NCI-H2107 treated with DMSO at 0.1 percent for 48 hours (cell line): ENCODE measurements at regions not wholly inside any gene's neighbourhood (a gene's known extent, or its start where the extent isn't known, plus 50 kb on each side); places are given as distances from the start of the nearest gene placed in this dataset.

Experiments
- DNase-seq: peaks from one replicate; lab custom pipeline; 2025; ENCODE audit not compliant: unreplicated experiment; lab: John Stamatoyannopoulos, UW

DNA sequence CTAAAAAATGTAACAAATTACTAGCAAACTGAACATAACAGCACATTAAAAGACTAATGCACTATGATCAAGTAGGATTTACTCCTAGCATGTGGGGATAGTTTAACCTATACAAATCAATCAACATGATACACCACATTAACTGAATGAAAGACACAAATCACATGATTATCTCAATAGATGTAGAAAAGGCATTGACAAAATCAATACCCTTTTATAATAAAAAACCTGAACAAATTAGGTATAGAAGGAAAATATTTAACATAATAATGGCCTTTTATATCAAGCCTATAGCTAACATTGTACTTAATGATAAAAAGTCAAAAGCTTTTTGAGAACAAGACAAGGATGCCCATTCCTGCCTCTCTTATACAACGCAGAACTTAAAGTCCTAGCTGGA, 540.0 kb downstream of the RERGL start:
- no peak for DNase-seq

DNA sequence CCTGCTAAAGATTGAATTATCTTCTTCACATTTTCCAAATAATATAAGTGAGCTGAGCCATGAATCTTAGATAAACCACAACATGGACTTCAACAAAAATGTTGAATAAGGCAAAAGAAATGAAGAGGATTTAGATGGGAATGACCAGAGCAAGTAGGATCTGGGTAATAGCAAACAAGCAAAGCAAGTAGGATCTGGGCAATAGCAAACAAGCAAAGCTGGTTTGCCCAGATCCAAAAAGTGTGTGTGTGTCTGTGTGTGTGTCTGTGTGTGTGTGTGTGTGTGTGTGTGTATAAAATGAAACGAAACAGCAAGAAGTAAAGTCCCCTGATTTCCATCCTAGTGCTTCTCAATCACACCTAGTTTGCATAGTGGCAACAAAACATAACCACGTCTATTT, 549.1 kb downstream of the RERGL start:
- no peak for DNase-seq

DNA sequence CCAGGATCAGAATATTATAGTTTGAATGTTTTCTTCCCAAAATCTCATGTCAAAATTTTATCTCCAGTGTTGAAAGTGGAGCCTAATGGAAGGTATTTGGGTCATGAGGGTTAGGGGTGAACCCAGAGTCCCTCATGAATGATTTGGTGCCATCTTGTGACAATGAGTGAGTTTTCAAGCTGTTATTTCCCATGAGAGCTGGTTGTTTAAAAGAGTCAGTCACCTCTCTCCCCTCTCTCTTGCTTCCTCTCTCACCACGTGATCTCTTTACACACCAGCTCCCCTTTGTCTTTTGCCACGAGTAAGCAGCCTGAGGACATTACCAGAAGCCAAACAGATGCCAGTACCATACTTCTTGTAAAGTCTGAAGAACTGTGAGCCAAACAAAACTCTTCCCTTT, 561.6 kb downstream of the RERGL start:
- DNase-seq: no peak

DNA sequence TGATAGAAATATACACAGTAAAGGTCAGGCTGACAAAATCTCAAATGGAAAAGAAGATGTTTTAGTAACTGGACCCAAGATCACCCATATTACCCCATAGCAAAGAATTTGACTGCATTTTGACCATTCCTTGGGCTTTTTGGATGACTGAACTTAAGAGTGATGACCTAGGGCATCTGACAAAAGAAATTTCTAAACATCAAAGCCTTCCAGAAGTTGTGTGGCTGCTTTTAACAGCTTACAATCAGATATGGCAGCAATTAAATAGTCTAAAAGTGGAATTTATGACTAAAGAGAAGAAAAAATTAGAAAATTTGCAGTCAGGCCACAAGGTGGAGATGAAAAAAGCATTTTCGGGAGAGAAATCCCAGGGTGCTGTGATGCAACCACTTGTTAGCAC, 563.0 kb downstream of the RERGL start:
- no peak for DNase-seq

DNA sequence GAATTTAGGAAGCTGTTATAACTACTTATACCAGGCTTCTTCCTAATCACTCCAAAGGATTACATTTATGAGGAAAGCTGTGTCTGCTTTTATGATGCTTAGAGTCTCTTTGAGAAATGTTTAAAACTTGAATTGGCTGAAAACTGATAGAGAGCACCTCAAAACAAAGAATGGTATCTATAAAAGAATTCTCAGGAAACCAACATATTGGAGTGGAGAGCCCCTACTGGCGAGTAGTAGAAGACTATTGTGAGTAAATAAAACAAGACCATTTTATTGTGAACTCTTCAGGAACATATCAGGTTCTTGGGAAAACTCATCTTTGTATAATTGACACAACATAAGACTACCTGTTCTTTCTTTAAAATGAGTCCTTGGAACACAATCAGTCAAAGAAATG, 578.6 kb downstream of the RERGL start:
- DNase-seq: no peak

DNA sequence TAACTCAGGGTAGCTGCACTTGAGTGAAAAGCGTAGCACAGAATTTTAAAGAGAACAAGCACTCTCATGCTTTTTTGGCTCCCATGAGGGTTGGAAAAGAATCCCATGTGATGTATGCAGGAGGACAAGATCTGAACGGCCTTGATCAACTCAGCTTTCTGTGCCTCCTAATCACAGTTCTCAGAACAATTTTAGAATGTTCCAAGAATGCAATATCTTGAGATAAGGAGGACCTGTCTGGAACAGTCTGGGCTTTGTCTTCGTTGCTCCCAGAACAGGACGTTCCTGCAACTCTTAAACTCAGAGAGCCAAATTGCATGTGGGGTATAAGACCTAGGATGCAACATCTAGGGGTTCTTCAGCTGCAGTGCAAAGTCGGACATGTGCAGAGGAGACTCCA, 582.7 kb downstream of the RERGL start:
- DNase-seq: no peak

DNA sequence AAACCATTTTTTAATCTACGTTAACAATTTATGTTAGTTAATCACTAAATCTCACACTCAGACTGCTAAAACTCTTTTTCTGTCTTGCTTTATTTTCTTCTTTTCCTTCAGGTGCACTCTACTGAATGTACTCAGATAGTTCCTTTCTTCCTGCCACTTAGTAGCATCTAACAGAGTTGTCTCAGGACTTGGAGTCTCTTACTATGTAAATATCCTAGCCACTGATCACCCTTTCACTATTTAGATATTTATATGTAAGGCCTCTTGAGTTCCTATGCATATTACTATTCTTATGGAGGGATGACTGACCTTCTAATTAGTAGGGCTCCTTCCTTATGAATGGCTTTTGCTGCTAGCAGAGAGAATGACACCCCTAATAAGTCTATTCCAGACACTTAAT, 586.3 kb downstream of the RERGL start:
- no peak for DNase-seq

DNA sequence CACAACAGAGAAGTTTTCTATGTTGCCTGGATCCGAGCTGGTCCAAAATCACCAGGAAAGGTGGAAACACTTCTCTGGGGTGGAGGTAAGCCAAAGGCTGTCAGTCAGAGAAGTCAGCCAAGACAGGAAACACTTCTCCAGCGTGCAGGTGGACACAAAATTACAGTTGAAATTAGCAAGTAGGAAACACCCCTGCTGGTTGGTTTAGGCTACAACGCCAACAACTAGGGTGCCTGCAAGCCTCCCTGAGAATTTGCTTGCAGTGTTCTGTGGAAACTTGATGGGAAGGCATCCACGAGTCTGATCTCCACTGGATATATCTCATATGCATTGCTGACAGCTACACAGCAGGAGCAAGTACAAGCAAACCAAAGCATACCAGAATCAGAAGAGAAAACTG, 600.5 kb downstream of the RERGL start:
- no peak for DNase-seq

DNA sequence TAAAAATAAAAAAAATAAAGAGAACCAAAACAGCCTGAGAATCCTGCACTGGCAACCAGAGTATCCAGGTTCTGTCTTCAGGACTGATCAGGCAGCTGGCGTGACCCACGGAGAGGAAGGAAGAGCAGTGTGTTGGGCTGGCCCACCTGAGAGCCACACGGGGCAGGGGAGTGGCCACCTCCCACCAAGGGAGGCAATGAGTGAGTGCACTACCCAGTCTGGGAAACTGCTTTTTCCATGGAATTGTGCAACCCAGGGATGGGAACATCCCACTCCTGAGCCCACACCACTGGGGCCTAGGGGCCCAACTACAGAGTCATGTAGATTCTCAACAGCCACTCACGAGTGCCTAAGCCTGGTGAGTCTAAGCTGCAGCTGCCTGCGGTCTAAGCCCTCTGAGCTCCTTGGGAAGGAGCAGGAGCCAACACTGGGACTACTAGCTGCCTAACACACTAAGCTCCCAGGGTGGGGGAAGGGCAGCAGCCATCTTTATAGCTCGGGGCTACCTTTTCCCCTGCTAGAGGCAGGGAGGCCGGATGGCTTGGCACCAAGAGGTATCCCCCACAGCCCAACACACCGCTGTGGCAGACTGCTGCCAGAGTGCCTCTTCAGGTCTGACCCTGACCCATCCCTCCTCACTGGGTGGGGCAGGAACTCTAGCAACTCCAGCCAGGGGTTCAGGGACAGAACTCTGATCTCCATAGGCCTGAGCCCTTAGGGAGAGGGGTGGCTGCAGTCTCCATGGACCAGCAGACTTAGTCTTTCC, 610.9 kb downstream of the RERGL start:
- no peak for DNase-seq

DNA sequence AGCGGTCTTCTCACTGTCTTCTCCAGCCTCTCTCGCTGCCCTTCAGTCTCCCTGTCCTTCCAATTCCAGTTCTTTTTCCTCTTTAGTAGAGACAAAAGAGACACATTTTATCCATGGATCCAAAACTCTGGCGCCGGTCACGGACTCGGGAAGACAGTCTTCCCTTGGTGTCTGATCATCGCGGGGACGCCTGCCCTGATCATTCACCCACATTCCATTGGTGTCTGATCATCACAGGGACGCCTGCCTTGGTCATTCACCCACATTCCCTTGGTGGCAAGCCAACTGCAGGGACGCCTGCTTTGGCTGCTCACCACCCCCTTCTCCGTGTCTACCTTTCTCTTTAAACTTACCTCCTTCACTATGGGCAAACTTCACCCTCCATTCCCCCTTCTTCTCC, 619.5 kb downstream of the RERGL start:
- DNase-seq: no peak

DNA sequence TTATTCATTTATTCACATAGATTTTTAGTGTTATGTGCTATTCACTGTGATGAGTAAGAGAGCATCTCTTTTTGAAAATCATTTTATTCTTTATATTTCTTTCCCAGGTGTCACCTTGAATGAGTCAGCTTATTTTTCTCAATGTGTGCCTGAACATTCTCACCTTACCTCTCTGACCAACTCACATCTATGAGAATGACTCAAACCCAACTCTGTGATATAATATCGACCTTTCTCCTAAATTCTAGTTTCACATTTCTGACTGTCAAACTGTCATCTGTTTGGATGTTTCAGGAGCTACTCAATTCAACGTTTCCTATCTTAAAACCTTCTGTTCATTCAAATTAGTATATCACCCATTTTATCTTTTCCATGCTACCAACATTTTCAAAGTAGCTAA, 630.8 kb downstream of the RERGL start:
- no peak for DNase-seq

DNA sequence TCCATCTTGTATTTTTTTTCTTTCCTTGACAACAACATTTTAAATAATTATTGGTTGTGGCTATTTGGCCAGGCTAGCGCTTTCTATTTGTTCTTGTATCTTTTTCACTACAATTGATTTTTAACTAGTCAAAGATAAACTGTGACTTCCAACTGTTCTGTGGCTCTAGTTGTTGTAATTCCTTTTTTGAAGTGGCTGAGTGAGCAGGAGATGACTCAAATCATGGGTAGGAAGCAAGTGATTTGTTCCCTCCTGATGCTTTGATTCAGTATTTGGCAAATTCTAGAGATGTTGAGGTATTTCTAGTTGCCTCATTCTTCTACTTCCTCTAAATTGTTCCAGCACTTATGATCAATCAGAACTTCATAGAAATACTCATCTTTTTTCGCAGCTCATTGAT, 633.5 kb downstream of the RERGL start:
- no peak for DNase-seq

DNA sequence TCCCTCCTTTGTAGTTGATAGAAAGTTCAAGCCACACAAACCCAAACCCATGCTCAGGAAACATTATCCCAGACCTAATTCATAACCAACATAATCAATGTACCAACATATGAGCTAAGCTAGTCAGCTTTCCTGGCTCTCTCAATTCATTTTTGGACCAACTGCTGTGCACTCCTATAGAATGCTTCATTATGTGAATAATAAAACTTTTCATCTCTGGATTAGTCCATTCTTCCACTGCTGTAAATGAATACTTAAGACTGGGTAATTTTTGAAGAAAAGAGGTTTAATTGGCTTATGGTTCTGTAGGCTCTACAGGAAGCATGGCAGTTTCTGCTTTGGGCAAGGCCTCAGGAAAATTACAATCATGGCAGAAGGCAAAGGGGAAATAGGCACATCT, 651.9 kb downstream of the RERGL start:
- DNase-seq: no peak

DNA sequence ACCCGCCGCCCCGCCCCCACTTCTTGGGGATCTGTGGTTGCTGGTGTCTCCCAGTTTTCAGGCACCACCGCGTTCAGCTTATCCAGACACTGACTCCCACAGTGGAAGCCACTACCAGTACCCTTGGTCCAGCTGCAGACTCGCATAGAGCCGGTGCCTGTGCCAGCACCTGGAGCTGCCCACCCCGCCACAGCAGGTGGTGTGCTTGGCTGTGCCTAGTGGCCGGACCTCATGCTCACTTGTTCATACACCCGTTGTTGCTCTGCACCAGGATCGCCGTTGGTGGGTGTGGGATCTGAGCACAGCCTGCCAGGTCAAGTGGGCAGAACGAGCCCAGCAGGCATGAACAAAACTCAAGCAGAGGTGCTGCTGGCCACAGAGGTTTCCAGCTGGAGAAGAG, 673.2 kb downstream of the RERGL start:
- DNase-seq: no peak

DNA sequence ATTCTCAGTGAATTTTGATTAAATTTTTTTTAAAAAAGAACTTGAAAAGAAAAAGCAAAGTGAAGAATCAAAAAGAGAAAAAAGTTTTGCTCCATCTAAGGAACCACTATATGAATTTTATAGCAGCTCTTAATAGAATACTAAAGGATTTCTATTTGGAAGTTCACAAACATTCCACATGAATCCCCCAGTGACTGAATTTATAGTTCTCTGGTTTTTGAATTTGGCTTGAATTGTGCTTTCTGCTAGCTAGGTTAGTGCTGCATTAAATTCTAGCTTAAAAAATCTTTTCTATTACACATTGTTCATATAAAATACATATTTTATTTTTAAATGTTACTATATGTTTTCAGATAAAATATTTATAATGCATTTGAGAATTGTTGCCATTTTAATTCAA, 675.4 kb downstream of the RERGL start:
- no peak for DNase-seq

DNA sequence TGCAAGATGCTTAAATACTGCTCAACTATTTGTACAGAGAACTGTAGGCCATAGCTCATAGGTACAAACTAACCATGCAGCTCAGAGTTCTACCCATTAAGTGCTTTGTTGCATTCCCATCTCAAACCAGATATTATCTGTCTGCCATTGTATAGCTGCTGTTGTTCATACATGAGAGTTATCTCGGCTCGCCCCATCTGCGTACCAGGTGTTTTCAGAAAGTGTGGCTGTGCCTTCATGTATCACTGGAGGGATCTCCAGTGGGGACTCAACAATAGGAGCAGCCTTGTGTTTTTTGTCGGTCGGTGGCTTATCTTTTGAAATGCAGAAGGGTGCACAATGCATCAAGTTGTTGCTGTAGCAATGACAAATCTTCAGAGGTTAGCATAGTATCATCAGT, 678.3 kb downstream of the RERGL start:
- DNase-seq: no peak

DNA sequence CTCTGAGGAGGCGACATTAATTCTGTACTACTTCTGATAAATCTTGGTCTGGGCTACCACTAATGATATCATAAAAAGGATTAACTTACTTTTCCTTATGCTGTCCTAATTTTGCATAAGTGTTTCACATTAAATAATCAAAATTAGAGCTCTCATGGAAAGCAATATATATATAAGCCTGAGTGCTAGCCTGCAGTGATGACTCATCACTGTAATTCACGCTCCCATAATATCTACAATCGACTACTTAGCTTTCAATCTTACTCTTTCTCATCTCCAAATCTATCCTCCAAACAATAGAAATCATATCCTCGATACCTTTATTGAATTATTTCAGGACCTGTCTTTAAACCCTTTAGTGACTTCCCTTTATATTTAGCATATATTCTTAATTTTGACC, 701.3 kb downstream of the RERGL start:
- no peak for DNase-seq

DNA sequence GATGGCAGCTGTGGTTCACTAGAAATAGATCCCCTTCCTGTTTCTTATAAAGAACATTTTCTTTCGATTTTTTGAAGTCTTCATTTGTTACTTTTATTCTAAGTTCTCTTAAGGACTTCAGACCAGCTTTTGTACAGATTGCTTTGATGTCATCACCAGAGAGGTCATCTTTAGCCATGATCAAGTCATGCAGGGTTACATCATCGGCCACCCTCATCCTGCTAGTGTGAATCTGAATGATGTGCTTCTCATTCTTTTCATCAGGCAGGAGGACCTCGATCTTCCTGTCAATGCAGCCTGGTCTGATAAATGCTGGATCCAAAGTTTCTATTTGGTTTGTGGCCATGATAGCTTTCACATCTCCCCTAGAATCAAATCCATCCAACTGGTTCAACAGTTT, 706.7 kb downstream of the RERGL start:
- no peak for DNase-seq

DNA sequence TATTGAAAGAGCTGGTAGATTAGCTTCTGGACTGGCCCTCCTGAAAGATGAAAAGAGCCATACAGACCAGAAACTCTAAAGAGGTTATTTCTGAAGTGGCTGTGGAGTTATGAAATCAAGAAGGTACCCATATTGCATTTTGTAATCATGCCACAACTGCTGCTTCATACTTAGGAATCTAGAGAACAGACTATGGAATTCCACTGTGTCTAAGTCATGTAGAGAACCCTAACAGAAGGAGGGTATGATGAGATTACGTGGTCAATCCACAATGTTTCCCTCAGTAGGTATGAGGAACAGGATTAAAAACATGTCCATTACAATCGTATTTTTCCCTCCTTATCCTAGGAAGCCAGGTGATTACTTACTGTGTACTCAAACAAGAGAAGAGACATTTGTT, 708.8 kb downstream of the RERGL start:
- no peak for DNase-seq

DNA sequence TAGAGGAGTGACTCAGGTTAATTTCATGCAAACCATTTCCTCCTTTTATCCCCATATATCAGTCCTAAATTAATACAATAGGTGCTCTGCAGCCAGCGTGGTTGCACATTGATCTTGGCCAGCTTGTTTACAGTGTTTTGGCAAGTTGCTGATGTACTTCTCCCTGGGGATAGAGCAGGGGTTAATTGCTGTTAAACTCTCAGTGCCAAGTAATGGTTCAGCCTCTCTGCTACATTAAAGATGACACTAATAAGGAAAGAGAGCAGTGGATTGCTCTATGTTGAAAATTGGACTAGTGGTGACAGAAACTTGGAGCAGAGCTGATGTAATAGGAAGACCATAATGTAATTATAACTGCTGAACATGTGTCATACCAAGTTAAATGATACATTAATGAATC, 717.5 kb downstream of the RERGL start:
- peak; percentile 51 for DNase-seq

DNA sequence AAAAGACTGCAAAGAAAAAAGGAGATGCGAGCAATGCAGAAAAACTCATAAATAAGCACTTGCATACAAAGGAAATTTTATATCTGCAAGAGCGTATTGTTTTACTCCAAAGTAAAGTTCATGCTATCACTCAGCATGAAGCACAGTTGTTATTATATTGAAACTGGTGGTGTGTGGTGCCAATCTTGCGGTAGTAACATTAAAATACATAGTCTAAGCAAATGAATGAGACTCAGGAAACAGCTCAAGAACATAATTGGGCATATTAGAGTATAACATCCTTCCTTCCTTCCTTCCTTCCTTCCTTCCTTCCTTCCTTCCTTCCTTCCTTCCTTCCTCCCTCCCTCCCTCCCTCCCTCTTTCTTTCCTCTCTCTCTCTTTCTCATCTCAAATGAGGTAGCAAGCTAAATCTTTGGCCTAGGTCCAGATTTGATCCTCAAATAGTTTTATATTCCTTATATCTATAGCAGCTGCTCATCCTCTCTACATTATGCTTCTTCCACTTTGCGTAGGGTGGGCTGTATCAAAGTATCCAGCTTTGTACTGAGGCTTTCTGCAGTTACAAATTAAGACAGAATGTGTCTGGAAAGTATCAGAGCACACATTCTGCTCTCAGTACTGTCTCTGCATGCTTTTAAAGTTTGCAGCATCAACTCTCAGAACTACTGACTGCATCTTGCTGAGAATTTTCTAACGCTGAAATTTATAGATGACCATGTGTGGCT, 718.3 kb downstream of the RERGL start:
- DNase-seq: no peak

DNA sequence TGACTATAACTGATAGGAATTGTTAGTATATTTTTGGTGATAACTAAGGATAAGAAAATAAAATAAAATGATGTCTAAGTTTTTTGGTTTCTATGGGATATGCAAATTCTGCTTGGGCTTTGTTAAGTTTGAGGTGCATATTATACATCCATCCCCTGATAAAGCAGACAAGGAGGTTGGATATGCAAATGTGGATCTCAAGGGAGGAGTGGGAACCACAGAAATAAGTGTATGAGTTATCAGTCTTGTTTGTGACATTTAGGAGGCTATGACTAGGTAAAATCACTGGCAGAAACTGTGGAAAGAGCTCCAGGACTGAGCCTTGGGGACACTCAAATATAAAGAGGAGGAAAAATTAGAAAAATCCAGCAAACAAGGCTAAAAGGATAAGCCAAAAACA, 719.4 kb downstream of the RERGL start:
- no peak for DNase-seq

DNA sequence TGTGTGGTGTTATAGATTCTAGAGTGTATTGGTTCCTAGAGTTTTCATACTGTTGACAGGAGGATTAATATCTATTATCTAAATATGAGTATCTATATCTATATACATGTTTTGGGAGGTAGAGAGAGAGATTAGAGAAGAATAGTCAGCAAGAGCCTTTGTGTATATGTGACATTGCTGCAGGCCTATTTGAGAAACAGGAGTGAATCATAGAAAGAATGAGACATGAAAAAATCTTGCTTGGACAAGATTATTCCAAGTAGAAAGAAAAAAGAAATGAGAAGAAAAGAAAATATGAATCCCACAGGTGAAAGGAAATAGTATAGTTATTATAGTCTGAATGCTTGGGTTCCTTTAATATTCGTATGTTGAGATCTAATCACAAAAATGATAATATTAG, 720.4 kb downstream of the RERGL start:
- no peak for DNase-seq
